HepG2 (cell line): ENCODE measurements at regions not wholly inside any gene's neighbourhood (a gene's known extent, or its start where the extent isn't known, plus 50 kb on each side); places are given as distances from the start of the nearest gene placed in this dataset.

Experiments used
- ATAC-seq: fragments of 200-7000 bp; cut with Tn5 transposase; 3 replicates; pipeline ENCODE4 v1.9.1; 2020; ENCODE audit warnings: mild to moderate bottlenecking, moderate library complexity
- BruUV-seq: library from RNA; stranded (reverse); fragments of 400-500 nt; replicated peaks from 2 replicates; lab custom pipeline; 2021; lab: Mats Ljungman, UMichigan
- CTCF ChIA-PET: fragments of 300-600 bp; formaldehyde crosslinking; extraction: SDS; loops from one replicate; lab custom pipeline; 2021; ENCODE audit warnings: low total read pairs, inconsistent platforms, low intra/inter-chr PET ratio; lab: Yijun Ruan, JAX
- POLR2A ChIA-PET: fragments of 350-600 bp; sonication (Branson Sonifier 250); formaldehyde crosslinking; loops from one replicate; lab custom pipeline; 2020; ENCODE audit warnings: antibody characterized with exemption, inconsistent platforms; lab: Yijun Ruan, JAX
- DNase-seq: peaks from one replicate; pipeline ENCODE4 v3.0.0-alpha.2; 2015; ENCODE audit warnings: low spot score
- FAIRE-seq: peaks from 3 replicates; lab custom pipeline; 2011; peaks lifted over from hg19 to GRCh38; lab: Jason Lieb, UNC
- H2AFZ ChIP-seq: one replicate; pipeline ENCODE4 v1.6.1; 2011; ENCODE audit warnings: low read length, inconsistent platforms
- H3K27ac ChIP-seq: fragments of 300-600 bp; 3 replicates; pipeline ENCODE4 v1.8.0; 2011; ENCODE audit warnings: mixed run types, mild to moderate bottlenecking, mixed read lengths, low read length, inconsistent platforms; ENCODE audit not compliant: insufficient read depth; ENCODE audit errors: extremely low read length
- H3K27me3 ChIP-seq, 2 experiments: fragments of 200-600 bp in 1 of 2; 2 replicates in 1 of 2; 3 replicates in 1 of 2; pipeline versions ENCODE4 v1.6.0 to v1.8.0; 2011; ENCODE audit warnings: low read length in 2 of 2, mild to moderate bottlenecking in 2 of 2, moderate library complexity in 2 of 2, inconsistent platforms in 1 of 2; ENCODE audit not compliant: insufficient read depth in 2 of 2, control insufficient read depth in 1 of 2
- H3K36me3 ChIP-seq, 2 experiments: fragments of 200-600 bp in 1 of 2; replicated peaks in 1 of 2; 2 replicates in 1 of 2; 3 replicates in 1 of 2; pipeline versions ENCODE4 v1.5.1 to v1.8.0; 2011; ENCODE audit warnings: low read length in 2 of 2, inconsistent platforms in 1 of 2; ENCODE audit not compliant: insufficient read depth in 2 of 2, control insufficient read depth in 1 of 2
- H3K4me1 ChIP-seq: 2 replicates; pipeline ENCODE4 v1.5.1; 2012; ENCODE audit warnings: low read length, inconsistent platforms; ENCODE audit not compliant: insufficient read depth
- H3K4me2 ChIP-seq: 2 replicates; pipeline ENCODE4 v1.6.0; 2011; ENCODE audit warnings: low read depth, low read length, inconsistent platforms
- H3K4me3 ChIP-seq, 3 experiments: fragments of 200-600 bp in 1 of 3; sonication (generic), shearing (Covaris generic) in 1 of 3; replicated peaks in 1 of 3; 2 replicates each; pipeline ENCODE4 v1.5.1; 2011 to 2016; ENCODE audit warnings: low read length in 3 of 3, inconsistent platforms in 2 of 3, low read depth in 2 of 3, mild to moderate bottlenecking in 2 of 3, control low read depth in 1 of 3, mixed read lengths in 1 of 3; ENCODE audit not compliant: insufficient read depth in 1 of 3
- H3K79me2 ChIP-seq: one replicate; pipeline ENCODE4 v1.6.1; 2011; ENCODE audit warnings: low read length, inconsistent platforms; ENCODE audit not compliant: insufficient read depth
- H3K9ac ChIP-seq: 2 replicates; pipeline ENCODE4 v1.6.0; 2011; ENCODE audit warnings: mild to moderate bottlenecking, low read depth, low read length, inconsistent platforms; ENCODE audit not compliant: insufficient read depth
- H3K9me3 ChIP-seq: 2 replicates; pipeline ENCODE4 v1.5.1; 2012; ENCODE audit warnings: mild to moderate bottlenecking, low read length
- H4K20me1 ChIP-seq: 2 replicates; pipeline ENCODE4 v1.6.0; 2011; ENCODE audit warnings: inconsistent platforms, mild to moderate bottlenecking, low read length, moderate library complexity; ENCODE audit not compliant: insufficient read depth
- BCLAF1 ChIP-seq: fragments of 450-650 bp; IDR thresholded peaks from 2 replicates; pipeline ENCODE4 v1.6.1; 2017; ENCODE audit warnings: mild to moderate bottlenecking
- KDM1A ChIP-seq: IDR thresholded peaks from 2 replicates; pipeline ENCODE4 v1.6.1; 2016; ENCODE audit warnings: missing compliant biosample characterization
- KDM5A ChIP-seq: fragments of 200-600 bp; sonication (generic); IDR thresholded peaks from 2 replicates; pipeline ENCODE4 v1.7.0; 2018; ENCODE audit warnings: antibody characterized with exemption, mild to moderate bottlenecking, low read length, borderline replicate concordance
- PPARG ChIP-seq: conservative IDR thresholded peaks from 2 replicates; pipeline ENCODE4 v1.6.1; 2016; ENCODE audit warnings: missing biosample characterization, missing genetic modification reagents
- SKI ChIP-seq: fragments of 450-650 bp; IDR thresholded peaks from one replicate; pipeline ENCODE4 v1.6.1; 2018; ENCODE audit warnings: mild to moderate bottlenecking; ENCODE audit not compliant: partially characterized antibody
- ZC3H13 ChIP-seq: sonication (generic); formaldehyde crosslinking; IDR thresholded peaks from 2 replicates; pipeline ENCODE4 v1.8.1; 2023; ENCODE audit warnings: mild to moderate bottlenecking, missing genetic modification reagents, moderate library complexity
- ZNF124 ChIP-seq: sonication (generic); formaldehyde crosslinking; IDR thresholded peaks from 2 replicates; pipeline ENCODE4 v1.4.0; 2020; ENCODE audit warnings: missing genetic modification reagents
- ZNF138 ChIP-seq: sonication (generic); formaldehyde crosslinking; IDR thresholded peaks from 2 replicates; pipeline ENCODE4 v1.5.0; 2020; ENCODE audit warnings: mild to moderate bottlenecking, low read depth, missing genetic modification reagents
- ZNF703 ChIP-seq: sonication (generic); formaldehyde crosslinking; IDR thresholded peaks from 2 replicates; pipeline ENCODE4 v1.5.1; 2020; ENCODE audit warnings: missing genetic modification reagents, mild to moderate bottlenecking, moderate library complexity, borderline replicate concordance
- WGBS: methylation state at CpG from one replicate; pipeline ENCODE4 v1.1.6; 2017; ENCODE audit warnings: low lambda C conversion rate; 5-methylcytosine and 5-hydroxymethylcytosine counted together
- in situ Hi-C: cut with HindIII; loops from 2 replicates; pipeline ENCODE4 v1.10.0; 2017; ENCODE audit warnings: low pct_unique_long_range_greater_than_20kb; ENCODE audit not compliant: extremely low pct_ligation_motif_present
- intact Hi-C: fragments of 100-400 bp; cut with micrococcal nuclease; formaldehyde crosslinking; loops from one replicate; pipeline ENCODE4 v1.10.0; 2022; ENCODE audit not compliant: unreplicated experiment
- TF ChIP-seq, protein P1 (sequence below): sonication (generic); formaldehyde crosslinking; IDR thresholded peaks from 2 replicates; pipeline ENCODE4 v1.4.0; 2020; ENCODE audit warnings: low read depth, mild to moderate bottlenecking, missing genetic modification reagents
- TF ChIP-seq, protein P2 (sequence below): sonication (generic); formaldehyde crosslinking; IDR thresholded peaks from 2 replicates; pipeline ENCODE4 v1.4.0; 2020; ENCODE audit warnings: missing genetic modification reagents, borderline replicate concordance
- TF ChIP-seq, protein P3 (sequence below): sonication (generic); formaldehyde crosslinking; IDR thresholded peaks from 2 replicates; pipeline ENCODE4 v1.4.0; 2020; ENCODE audit warnings: missing genetic modification reagents
- TF ChIP-seq, protein P4 (sequence below): sonication (generic); formaldehyde crosslinking; IDR thresholded peaks from 2 replicates; pipeline ENCODE4 v1.8.0; 2022; ENCODE audit warnings: missing genetic modification reagents, mild to moderate bottlenecking, inconsistent platforms, borderline replicate concordance

- TF ChIP-seq, protein P1, sequence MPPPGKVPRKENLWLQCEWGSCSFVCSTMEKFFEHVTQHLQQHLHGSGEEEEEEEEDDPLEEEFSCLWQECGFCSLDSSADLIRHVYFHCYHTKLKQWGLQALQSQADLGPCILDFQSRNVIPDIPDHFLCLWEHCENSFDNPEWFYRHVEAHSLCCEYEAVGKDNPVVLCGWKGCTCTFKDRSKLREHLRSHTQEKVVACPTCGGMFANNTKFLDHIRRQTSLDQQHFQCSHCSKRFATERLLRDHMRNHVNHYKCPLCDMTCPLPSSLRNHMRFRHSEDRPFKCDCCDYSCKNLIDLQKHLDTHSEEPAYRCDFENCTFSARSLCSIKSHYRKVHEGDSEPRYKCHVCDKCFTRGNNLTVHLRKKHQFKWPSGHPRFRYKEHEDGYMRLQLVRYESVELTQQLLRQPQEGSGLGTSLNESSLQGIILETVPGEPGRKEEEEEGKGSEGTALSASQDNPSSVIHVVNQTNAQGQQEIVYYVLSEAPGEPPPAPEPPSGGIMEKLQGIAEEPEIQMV (CRISPR knock-in tag), result no peak
- TF ChIP-seq, protein P2, sequence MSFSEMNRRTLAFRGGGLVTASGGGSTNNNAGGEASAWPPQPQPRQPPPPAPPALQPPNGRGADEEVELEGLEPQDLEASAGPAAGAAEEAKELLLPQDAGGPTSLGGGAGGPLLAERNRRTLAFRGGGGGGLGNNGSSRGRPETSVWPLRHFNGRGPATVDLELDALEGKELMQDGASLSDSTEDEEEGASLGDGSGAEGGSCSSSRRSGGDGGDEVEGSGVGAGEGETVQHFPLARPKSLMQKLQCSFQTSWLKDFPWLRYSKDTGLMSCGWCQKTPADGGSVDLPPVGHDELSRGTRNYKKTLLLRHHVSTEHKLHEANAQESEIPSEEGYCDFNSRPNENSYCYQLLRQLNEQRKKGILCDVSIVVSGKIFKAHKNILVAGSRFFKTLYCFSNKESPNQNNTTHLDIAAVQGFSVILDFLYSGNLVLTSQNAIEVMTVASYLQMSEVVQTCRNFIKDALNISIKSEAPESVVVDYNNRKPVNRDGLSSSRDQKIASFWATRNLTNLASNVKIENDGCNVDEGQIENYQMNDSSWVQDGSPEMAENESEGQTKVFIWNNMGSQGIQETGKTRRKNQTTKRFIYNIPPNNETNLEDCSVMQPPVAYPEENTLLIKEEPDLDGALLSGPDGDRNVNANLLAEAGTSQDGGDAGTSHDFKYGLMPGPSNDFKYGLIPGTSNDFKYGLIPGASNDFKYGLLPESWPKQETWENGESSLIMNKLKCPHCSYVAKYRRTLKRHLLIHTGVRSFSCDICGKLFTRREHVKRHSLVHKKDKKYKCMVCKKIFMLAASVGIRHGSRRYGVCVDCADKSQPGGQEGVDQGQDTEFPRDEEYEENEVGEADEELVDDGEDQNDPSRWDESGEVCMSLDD (CRISPR knock-in tag), result no peak
- TF ChIP-seq KDM1A (no peak), ZC3H13 (CRISPR knock-in tag) (no peak)
- TF ChIP-seq, protein P3, sequence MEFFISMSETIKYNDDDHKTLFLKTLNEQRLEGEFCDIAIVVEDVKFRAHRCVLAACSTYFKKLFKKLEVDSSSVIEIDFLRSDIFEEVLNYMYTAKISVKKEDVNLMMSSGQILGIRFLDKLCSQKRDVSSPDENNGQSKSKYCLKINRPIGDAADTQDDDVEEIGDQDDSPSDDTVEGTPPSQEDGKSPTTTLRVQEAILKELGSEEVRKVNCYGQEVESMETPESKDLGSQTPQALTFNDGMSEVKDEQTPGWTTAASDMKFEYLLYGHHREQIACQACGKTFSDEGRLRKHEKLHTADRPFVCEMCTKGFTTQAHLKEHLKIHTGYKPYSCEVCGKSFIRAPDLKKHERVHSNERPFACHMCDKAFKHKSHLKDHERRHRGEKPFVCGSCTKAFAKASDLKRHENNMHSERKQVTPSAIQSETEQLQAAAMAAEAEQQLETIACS (CRISPR knock-in tag), result no peak
These were observed 356.0 kb upstream of the RBMS3 start (continued) for GRCh38 chr3:28924744-28925360.

DNA sequence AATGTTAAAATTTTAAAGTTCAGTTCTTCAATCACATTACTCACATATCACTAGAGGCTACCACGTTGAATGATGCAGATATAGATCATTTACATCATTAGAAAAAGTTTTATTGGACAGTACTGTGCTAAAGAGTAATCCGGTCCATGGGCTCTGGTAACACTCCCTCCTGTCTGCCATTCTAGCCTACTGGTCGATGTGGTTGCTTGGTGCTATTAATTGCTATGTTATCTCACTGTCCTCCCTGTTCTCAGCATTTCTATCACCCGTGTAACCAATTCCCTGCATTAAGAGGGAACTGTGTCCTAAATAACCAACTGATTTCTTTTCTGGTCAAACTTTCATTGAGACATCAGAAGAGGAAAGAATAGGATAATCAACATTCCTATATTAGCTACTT is 347.5 kb upstream of the RBMS3 start:
- in situ Hi-C loops (no loop called here), intact Hi-C loops (no loop called here)
- WGBS, result 3% methylated on average over 4 of the region's 4 CpGs
- no peaks in the 10 kb centered on the region; a peak in 1 of 5 replicates for H3K27me3 ChIP-seq
- no peaks in the 10 kb centered on the region for H4K20me1 ChIP-seq
- no peak overlapping the region for H3K4me3 ChIP-seq
- 0 out of 2 replicates have a peak, but pooled peaks cover 3% of the 10 kb centered on the region for H3K9me3 ChIP-seq
- FAIRE-seq (no peak), DNase-seq (no peak), ATAC-seq (no peak)
- ChIA-PET CTCF (no interaction called here), POLR2A (no interaction called here)
- no peak overlapping the region for H2AFZ ChIP-seq
- no peak overlapping the region for H3K9ac ChIP-seq
- no peak overlapping the region for H3K27ac ChIP-seq
- no TSS peak for BruUV-seq
- H3K79me2 ChIP-seq, result no peaks in the 10 kb centered on the region
- no peaks in the 10 kb centered on the region for H3K4me1 ChIP-seq
- no peak overlapping the region for H3K4me2 ChIP-seq
- H3K36me3 ChIP-seq, result no peaks in the 10 kb centered on the region
- TF ChIP-seq BCLAF1, result no peak
- TF ChIP-seq SKI, result no peak
- TF ChIP-seq, protein P4, sequence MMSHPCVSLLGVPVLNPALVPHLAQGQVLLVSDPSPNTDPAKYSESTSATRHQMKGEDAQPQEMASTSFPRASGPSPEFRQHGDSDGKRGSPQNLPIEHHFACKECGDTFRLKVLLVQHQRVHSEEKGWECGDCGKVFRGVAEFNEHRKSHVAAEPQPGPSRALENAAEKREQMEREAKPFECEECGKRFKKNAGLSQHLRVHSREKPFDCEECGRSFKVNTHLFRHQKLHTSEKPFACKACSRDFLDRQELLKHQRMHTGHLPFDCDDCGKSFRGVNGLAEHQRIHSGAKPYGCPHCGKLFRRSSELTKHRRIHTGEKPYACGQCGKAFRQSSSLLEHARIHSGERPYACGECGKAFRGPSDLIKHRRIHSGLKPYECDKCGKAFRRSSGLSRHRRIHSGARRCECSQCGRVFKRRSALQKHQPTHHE (CRISPR knock-in tag), result no peak
- no peak for TF ChIP-seq ZNF138 (CRISPR knock-in tag)
- TF ChIP-seq ZNF124 (CRISPR knock-in tag), result no peak
- no peak for TF ChIP-seq PPARG (CRISPR knock-in tag)
- no peak for TF ChIP-seq KDM5A
- no peak for TF ChIP-seq ZNF703 (CRISPR knock-in tag)
